ENCODE measurements at regions not wholly inside any gene's neighbourhood (a gene's known extent, or its start where the extent isn't known, plus 50 kb on each side); places are given as distances from the start of the nearest gene placed in this dataset.

GRCh38 chr5:135218790-135219568 lies 180.1 kb downstream of the MACROH2A1 start:
- no peak for DNase-seq (ENCODE audit: low spot score)

GRCh38 chr5:135218486-135218755 lies 180.6 kb downstream of the MACROH2A1 start:
- no peak for DNase-seq (ENCODE audit: low spot score)

GRCh38 chr5:135217669-135218485 lies 181.2 kb downstream of the MACROH2A1 start:
- DNase-seq (ENCODE audit: low spot score) = peak; percentile 22

GRCh38 chr5:135216471-135217343 lies 182.3 kb downstream of the MACROH2A1 start:
- DNase-seq (ENCODE audit: low spot score) = no peak

GRCh38 chr5:135215617-135216470 lies 181.8 kb upstream of the PITX1 start:
- no peak for DNase-seq (ENCODE audit: low spot score)

- no peak for DNase-seq (ENCODE audit: low spot score)
These were observed 181.0 kb upstream of the PITX1 start for GRCh38 chr5:135214897-135215616.

GRCh38 chr5:135213466-135214239 lies 179.6 kb upstream of the PITX1 start:
- DNase-seq (ENCODE audit: low spot score) = no peak

- DNase-seq (ENCODE audit: low spot score) = no peak
These were observed 179.0 kb upstream of the PITX1 start for GRCh38 chr5:135213027-135213386.

- DNase-seq (ENCODE audit: low spot score) = no peak
These were observed 178.5 kb upstream of the PITX1 start for GRCh38 chr5:135212361-135213026.

- no peak for DNase-seq (ENCODE audit: low spot score)
These were observed 177.8 kb upstream of the PITX1 start for GRCh38 chr5:135211791-135212190.

GRCh38 chr5:135211083-135211790 lies 177.2 kb upstream of the PITX1 start:
- no peak for DNase-seq (ENCODE audit: low spot score)

- no peak for DNase-seq (ENCODE audit: low spot score)
These were observed 176.4 kb upstream of the PITX1 start for GRCh38 chr5:135210286-135211055.

GRCh38 chr5:135208903-135209721 lies 175.1 kb upstream of the PITX1 start:
- DNase-seq (ENCODE audit: low spot score) = no peak

- no peak for DNase-seq (ENCODE audit: low spot score)
These were observed 174.5 kb upstream of the PITX1 start for GRCh38 chr5:135208555-135208902.

- no peak for DNase-seq (ENCODE audit: low spot score)
These were observed 173.8 kb upstream of the PITX1 start for GRCh38 chr5:135207866-135208265.

GRCh38 chr5:135206862-135207261 lies 172.8 kb upstream of the PITX1 start:
- no peak for DNase-seq (ENCODE audit: low spot score)

GRCh38 chr5:135205632-135206349 lies 171.8 kb upstream of the PITX1 start:
- DNase-seq (ENCODE audit: low spot score) = no peak
